ENCODE measurements at regions not wholly inside any gene's neighbourhood (a gene's known extent, or its start where the extent isn't known, plus 50 kb on each side); places are given as distances from the start of the nearest gene placed in this dataset.

DNA sequence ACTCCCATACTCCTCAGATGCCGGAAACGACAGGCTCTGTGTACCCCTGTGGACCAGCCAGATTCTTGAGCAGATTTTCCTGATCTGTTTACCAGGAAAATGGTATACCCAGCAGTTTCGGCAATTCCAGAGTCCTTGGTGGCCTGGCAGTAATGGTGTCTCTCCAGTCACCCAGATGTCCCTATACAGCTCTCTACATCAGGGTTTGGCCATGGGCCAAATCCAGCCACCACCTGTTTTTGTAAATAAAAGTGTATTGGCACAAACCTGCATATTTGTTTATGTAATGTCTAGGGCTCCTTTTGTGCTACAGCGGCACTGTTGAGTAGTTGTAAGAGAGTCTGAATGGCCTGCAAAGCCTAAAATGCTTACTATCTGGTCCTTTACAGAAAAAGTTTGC, 491.3 kb downstream of the RPS24 start:
- TF ChIP-seq, protein P1, sequence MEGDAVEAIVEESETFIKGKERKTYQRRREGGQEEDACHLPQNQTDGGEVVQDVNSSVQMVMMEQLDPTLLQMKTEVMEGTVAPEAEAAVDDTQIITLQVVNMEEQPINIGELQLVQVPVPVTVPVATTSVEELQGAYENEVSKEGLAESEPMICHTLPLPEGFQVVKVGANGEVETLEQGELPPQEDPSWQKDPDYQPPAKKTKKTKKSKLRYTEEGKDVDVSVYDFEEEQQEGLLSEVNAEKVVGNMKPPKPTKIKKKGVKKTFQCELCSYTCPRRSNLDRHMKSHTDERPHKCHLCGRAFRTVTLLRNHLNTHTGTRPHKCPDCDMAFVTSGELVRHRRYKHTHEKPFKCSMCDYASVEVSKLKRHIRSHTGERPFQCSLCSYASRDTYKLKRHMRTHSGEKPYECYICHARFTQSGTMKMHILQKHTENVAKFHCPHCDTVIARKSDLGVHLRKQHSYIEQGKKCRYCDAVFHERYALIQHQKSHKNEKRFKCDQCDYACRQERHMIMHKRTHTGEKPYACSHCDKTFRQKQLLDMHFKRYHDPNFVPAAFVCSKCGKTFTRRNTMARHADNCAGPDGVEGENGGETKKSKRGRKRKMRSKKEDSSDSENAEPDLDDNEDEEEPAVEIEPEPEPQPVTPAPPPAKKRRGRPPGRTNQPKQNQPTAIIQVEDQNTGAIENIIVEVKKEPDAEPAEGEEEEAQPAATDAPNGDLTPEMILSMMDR (IDR thresholded peaks at IDR 0.05; ENCODE audit: low read depth, low read length) = no peak
- Histone ChIP-seq H3K4me1 (peaks cover 11% of the 10 kb centered on the region), H3K9me3 (no peaks in the 10 kb centered on the region), H3K4me3 (ENCODE audit: low read depth, low read length) (no peak overlapping the region), H3K27me3 (no peaks in the 10 kb centered on the region), H3K36me3 (no peaks in the 10 kb centered on the region)
- peak; percentile 68 for DNase-seq

DNA sequence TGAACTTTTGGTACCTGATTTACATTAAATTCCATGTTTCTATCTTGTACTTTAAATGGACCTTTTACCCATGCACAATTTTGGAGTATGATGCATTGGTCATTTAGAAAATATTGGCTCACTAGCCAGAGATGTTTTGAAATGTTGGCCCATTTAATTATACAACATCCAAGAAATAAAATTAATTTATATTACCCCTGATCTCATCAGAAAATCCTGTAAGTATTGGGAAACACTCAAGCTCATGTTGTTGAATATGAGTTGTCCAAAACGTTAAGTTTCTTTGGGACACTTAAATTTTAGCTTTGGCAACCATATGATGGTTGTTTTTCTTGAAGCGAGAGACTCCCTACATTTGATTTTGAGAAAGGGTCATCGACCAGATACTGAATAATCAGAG, 492.7 kb downstream of the RPS24 start:
- Histone ChIP-seq H3K9me3 (no peaks in the 10 kb centered on the region), H3K4me3 (ENCODE audit: low read depth, low read length) (no peak overlapping the region), H3K36me3 (no peaks in the 10 kb centered on the region), H3K27me3 (no peaks in the 10 kb centered on the region), H3K4me1 (peaks cover 6% of the 10 kb centered on the region)
- no peak for DNase-seq
- TF ChIP-seq, protein P1 (IDR thresholded peaks at IDR 0.05; ENCODE audit: low read depth, low read length) = no peak

DNA sequence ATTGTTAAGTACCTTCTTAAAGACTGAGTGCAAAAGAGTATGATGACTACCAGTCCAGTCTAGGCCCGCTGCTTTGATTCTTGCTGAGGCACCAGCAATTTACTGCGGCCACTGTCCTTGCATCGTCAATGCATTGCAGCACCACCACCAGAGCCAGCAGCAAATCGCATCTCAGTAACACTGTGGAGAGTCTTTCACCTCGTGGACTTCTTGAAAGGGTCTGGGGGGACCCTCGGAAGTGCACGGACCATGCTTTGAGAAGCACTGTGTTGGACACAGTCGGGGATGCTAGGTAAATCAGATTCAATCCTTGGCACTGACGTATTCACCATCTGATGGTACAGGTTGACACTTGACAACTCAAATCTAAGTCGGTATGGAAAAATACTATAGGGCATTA, 493.6 kb downstream of the RPS24 start:
- TF ChIP-seq, protein P1 (IDR thresholded peaks at IDR 0.05; ENCODE audit: low read depth, low read length) = no peak
- no peak for DNase-seq
- no peaks in the 10 kb centered on the region for H3K27me3 ChIP-seq
- H3K4me1 ChIP-seq = peaks cover 6% of the 10 kb centered on the region
- H3K36me3 ChIP-seq = no peaks in the 10 kb centered on the region
- H3K9me3 ChIP-seq = no peaks in the 10 kb centered on the region
- H3K4me3 ChIP-seq (ENCODE audit: low read depth, low read length) = no peak overlapping the region

DNA sequence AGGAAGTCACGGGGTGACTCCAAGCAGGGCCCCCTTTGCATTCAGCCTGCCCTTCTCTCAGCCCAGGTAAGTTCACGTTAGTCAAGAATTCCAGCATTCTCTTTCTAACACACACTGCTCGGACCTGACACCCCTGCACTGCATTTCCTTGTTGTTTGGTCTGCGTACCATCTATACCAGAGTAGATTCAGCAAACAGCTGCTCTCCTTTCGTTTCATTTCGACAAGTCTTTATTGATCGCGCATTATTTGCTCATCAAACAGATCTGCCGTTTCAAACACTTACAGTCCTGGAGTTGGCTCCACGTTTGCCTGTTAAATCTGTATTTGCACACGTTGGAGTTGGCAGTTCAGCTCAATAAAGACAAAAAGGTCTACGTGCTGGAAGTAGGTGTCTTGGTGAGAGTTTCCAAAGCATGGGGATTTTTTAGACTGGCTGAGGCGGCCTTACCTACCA, 495.1 kb downstream of the RPS24 start:
- Histone ChIP-seq H3K4me1 (peaks cover 6% of the 10 kb centered on the region), H3K27me3 (no peaks in the 10 kb centered on the region), H3K9me3 (no peaks in the 10 kb centered on the region), H3K4me3 (ENCODE audit: low read depth, low read length) (no peak overlapping the region), H3K36me3 (no peaks in the 10 kb centered on the region)
- TF ChIP-seq, protein P1 (IDR thresholded peaks at IDR 0.05; ENCODE audit: low read depth, low read length) = no peak
- no peak for DNase-seq

DNA sequence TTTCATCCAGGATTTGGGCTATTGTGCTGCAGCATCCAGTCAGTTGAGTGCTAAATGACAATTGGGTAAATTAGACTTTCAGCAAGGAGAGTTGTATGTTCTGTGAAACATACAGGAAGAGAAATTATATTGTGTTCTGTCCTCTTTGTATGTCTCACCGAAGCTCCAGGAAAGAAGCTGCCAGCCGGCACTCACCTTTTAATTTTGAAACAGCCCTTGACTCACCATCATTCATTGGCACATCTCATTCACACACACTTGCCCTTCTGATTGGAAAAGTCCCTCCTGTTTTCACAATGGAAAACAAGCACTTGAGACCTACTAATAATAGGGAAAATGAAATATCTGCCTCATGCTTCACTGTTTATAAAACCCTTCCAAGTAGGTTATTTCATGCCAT, 495.6 kb downstream of the RPS24 start:
- Histone ChIP-seq H3K27me3 (no peaks in the 10 kb centered on the region), H3K9me3 (no peaks in the 10 kb centered on the region), H3K4me1 (peaks cover 6% of the 10 kb centered on the region), H3K36me3 (no peaks in the 10 kb centered on the region), H3K4me3 (ENCODE audit: low read depth, low read length) (no peak overlapping the region)
- TF ChIP-seq, protein P1 (IDR thresholded peaks at IDR 0.05; ENCODE audit: low read depth, low read length) = no peak
- no peak for DNase-seq

DNA sequence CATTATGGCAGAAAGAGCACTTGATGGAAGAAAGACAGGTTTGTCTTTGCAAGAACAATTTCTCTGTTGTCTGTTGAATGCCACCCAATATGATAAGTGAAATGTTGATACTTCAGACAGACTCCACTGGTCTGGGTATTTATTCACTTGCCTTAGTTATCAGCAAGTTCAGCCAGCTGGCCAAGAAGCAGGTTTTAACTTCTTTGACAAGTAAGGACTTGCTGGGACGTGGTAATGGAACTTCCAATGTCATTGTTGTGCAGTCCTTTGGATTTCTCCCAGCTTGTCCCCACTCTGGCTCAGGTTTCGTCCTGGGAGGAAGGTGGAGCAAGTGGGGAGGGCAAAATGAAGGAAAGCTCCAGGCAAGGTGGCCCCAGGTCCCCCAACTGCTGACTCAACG, 497.4 kb downstream of the RPS24 start:
- Histone ChIP-seq H3K4me1 (no peaks in the 10 kb centered on the region), H3K4me3 (ENCODE audit: low read depth, low read length) (no peak overlapping the region), H3K36me3 (no peaks in the 10 kb centered on the region), H3K9me3 (no peaks in the 10 kb centered on the region), H3K27me3 (no peaks in the 10 kb centered on the region)
- no peak for DNase-seq
- TF ChIP-seq, protein P1 (IDR thresholded peaks at IDR 0.05; ENCODE audit: low read depth, low read length) = no peak
